GM21717 (cell line): ENCODE measurements at regions not wholly inside any gene's neighbourhood (a gene's known extent, or its start where the extent isn't known, plus 50 kb on each side); places are given as distances from the start of the nearest gene placed in this dataset.

ENCODE experiments used
- ATAC-seq: cut with Tn5 transposase; IDR thresholded peaks from one replicate; pipeline ENCODE4 v1.9.1; 2021; ENCODE audit warnings: mild to moderate bottlenecking, moderate library complexity; ENCODE audit not compliant: unreplicated experiment

GRCh38 chr13:40235160-40235796, 431.2 kb downstream of the FOXO1 start:
- no peak for ATAC-seq

GRCh38 chr13:40236566-40237168, 429.8 kb downstream of the FOXO1 start:
- no peak for ATAC-seq

GRCh38 chr13:40238761-40239160, 427.7 kb downstream of the FOXO1 start:
- no peak for ATAC-seq

- ATAC-seq: no peak
Observed at GRCh38 chr13:40240293-40240692, 426.1 kb downstream of the FOXO1 start.

- ATAC-seq: no peak
Observed at GRCh38 chr13:40241125-40241798, 425.2 kb downstream of the FOXO1 start.

- no peak for ATAC-seq
Observed at GRCh38 chr13:40243047-40243446, 423.4 kb downstream of the FOXO1 start.

GRCh38 chr13:40243982-40244381, 422.5 kb downstream of the FOXO1 start:
- no peak for ATAC-seq

- no peak for ATAC-seq
Observed at GRCh38 chr13:40245567-40245966, 420.9 kb downstream of the FOXO1 start.

GRCh38 chr13:40247845-40248244, 418.6 kb downstream of the FOXO1 start:
- ATAC-seq: no peak

- no peak for ATAC-seq
Observed at GRCh38 chr13:40251343-40252032, 415.0 kb downstream of the FOXO1 start.

- ATAC-seq: no peak
Observed at GRCh38 chr13:40252241-40252640, 414.2 kb downstream of the FOXO1 start.

- ATAC-seq: no peak
Observed at GRCh38 chr13:40252676-40253075, 413.8 kb downstream of the FOXO1 start.

GRCh38 chr13:40254394-40254793, 412.0 kb downstream of the FOXO1 start:
- no peak for ATAC-seq

GRCh38 chr13:40255551-40255950, 410.9 kb downstream of the FOXO1 start:
- ATAC-seq: no peak

- ATAC-seq: no peak
Observed at GRCh38 chr13:40259899-40260298, 406.5 kb downstream of the FOXO1 start.

GRCh38 chr13:40261336-40261735, 405.1 kb downstream of the FOXO1 start:
- no peak for ATAC-seq

GRCh38 chr13:40261947-40262346, 404.5 kb downstream of the FOXO1 start:
- no peak for ATAC-seq

- no peak for ATAC-seq
Observed at GRCh38 chr13:40269086-40269485, 397.4 kb downstream of the FOXO1 start.

GRCh38 chr13:40270726-40271125, 395.7 kb downstream of the FOXO1 start:
- no peak for ATAC-seq

GRCh38 chr13:40271271-40271885, 395.1 kb downstream of the FOXO1 start:
- no peak for ATAC-seq
